Activated T-cell treated with anti-CD3 and anti-CD28 coated beads, Interleukin-2, amount 50 U/mL, for 48 hours (primary cell): ENCODE measurements at regions not wholly inside any gene's neighbourhood (a gene's known extent, or its start where the extent isn't known, plus 50 kb on each side); places are given as distances from the start of the nearest gene placed in this dataset.

Experiments used
- DNase-seq, 2 experiments: peaks; one replicate each; pipeline ENCODE4 v3.0.0-alpha.2; 2020

DNA sequence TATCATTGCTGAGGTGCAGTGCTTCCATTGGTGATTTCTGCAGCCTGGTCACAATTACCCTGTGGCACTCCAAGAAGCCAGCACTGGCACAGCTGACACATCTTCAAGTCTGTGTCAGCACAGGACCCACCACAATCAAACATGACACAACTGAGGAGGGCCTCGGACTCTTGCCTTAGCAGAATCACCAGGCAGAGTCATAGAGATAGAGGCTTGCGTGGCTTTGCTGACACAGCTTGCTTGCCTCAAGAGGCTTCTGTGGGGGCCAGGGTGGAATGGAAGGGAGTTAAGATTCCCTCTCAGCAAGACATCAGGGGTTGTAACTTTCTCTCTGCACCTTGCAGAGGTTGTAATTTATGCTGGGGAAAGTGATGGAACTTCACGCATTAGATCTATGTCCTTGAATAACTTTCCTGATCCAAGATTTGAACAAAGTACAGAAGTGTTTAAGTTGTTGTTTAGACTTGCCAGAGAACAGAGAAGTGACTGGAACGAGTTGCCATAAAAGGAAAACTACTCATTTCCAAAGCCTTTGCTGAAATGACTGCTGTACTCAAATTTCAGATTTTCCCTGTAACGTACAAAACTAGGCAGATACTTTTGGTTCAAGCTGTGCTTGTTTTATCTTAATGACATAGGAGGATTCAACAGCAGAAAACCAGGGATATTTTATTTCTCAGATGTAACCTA lies 170.7 kb downstream of the DIPK2A start:
- no peak for DNase-seq

DNA sequence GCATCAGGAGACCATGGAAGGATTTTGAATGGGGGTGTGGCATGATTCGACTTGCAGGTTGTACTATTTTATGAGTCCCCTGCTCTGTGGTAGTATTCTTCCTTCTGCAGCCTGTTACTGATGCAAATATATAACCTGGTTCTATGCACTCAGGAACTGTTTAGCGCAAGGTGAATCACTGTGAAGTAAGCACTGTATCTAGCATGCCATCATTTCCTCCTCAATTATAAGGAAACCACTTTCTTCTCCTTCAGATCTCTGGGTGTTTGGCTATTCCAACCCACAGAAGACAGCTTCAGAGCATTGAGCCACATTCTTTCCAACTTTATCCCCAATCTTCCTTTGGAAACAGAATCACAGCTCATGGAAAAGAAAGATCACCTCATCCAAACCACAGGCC lies 176.7 kb downstream of the DIPK2A start:
- DNase-seq: no peak

DNA sequence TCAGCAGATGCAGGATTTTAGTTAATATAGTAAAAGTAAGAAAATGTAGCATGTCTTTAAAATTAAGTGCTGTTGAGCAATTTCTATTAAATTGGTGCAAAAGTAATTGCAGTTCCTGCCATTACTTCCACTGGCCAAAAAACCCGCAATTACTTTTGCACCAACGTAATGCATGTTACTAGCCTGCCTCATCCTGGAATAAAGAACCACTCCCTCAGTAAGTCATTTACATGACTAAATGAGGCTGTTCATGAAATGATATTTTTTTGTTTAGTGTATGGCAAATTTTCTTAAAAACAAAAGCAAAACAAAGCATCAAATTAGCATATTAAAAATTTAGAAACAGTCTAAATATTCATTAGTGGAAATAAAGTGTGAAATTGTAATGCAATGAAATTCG lies 180.4 kb downstream of the DIPK2A start:
- no peak for DNase-seq

DNA sequence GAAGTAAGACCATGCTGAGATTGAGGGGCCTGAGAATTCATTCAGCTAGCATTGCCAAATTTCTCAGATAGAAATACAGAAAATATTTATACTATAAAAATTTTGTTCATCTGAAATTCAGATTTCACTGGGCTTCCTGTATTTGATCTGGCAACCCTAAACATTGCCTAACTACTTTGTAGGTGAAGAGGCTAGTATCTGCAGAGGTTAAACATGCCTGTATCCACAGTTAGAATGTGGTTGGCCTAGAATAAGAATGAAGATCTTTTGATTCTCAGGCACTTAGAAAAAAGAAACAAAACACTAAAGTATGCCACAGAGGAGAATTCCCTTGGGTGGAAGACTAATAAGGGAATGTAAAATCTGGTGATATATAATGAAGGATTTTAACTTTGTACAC lies 189.0 kb downstream of the DIPK2A start:
- no peak for DNase-seq

DNA sequence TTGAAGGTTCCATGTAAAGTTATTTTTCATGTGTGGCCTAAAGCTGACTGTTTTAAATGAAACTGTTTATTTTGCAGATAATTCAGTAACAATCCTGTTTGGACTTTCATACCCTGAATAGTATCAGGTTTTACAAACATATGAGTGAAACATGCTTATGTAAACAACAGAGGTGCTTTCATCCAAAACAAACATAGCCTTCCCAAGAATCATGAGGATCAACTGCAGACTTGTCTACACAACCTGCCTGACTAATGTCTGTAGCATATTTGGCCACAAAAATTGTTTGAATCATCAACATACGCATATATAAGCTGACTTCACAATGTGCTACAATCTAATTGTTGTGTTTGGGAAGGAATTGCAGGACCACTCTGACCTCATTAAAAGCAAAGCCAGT lies 190.4 kb downstream of the DIPK2A start:
- DNase-seq: no peak

DNA sequence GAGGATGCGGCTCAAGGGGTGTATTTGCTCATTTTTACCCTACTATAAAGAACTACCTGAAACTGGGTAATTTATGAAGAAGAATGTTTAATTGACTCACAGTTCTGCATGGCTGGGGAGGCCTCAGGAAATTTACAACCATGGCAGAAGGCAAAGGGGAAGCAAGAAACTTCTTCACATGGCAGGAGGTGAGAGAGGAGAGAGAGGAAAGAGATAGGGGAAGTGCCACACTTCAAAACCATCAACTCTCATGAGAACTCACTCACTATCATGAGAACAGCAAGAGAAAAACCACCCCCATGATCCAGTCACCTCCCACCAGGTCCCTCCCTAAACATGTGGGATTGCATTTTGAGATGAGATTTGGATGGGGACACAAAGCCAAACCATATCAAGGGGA lies 192.7 kb downstream of the DIPK2A start:
- DNase-seq: no peak

DNA sequence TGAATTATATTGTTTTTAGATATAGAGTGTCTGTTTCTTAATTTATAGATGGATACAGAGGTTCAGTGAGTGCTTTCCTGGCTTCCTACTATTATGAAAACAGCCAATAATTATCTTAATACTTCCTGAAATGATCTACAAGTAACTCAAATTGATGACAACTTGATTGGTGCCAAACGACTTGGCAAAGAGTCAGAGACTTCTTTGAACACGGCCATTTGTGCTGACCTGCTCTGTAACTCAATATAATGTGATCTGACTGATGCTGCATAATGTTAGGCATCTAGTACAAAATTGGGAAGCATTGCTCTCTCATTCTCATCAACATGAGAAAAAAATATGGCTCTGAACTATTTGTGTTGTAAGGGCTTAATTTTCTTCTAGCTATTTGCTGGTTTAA lies 193.9 kb downstream of the DIPK2A start:
- DNase-seq: no peak

DNA sequence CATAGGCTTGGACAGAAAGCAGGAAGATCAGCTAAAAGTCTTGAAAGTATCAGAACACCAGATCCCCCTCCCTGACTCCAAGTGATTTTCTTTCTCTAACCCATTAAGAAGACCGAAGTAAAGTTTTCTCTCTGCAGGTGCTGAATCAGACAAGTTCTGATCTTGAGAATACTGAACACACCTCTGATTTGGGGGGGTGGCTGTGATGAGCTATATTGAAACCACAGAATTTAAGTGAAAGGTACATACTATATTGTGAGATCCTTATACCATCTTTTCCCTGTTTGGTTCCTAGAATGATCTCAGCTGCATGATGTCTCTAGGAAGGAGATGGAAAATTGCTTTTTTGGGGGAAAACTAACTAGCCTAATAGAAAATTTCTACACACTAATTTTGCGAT lies 196.0 kb downstream of the DIPK2A start:
- DNase-seq: no peak

DNA sequence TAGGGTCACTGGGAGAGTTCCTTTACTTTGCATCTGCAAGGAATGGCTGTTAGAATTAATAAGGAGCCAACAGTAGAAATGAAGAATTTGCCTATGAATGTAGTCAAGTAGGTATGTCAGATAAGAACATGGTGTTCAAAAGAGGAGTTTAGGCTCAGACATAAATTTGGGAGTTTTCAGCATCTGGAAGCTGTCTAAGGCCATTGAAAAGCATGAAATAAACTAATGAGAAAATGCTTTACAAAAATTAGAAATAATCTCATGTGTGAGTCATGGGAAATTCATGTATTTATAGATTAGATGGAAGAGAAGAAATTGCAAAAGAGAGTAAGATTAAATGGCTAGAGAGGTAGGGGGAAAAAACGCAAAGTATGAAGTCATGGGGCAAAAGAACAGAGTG lies 201.9 kb downstream of the DIPK2A start:
- no peak for DNase-seq

DNA sequence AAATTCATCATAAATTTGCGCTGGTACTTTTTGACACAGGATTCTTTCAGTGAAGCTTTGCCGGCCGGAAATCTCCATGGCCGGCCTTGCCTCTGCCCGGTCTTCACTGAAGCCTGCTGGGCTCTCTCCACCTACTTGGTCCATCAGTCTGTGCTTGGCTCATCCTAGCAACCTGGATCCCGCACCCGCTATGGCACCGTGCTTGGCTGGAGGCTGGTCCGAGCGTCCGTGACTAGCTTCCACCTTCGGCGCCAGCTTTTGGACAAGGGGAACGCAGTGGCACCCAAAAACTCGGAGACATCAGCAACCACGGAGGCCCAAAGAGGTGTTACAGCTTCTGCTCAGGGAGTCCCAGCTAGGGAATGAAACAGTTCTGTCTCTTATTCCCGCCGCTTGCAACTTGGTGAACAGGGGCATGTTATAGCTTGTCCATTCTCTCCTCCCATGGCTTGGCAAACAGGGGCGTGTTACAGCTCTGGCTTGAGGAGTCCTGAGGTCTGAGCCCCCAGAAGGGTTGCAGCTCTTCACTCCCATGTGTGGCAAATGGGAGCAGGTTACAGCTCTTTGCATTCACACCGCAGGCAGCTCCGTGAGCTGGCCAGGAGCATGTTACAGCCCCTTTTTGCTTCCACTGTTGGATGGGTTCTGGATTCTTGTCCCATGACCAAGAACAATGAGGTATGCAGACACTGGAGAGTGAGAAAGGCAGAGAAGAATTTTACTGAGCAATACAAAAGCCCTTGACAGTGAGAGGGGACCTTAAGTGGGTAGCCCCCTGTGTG lies 204.2 kb downstream of the DIPK2A start:
- no peak for DNase-seq

DNA sequence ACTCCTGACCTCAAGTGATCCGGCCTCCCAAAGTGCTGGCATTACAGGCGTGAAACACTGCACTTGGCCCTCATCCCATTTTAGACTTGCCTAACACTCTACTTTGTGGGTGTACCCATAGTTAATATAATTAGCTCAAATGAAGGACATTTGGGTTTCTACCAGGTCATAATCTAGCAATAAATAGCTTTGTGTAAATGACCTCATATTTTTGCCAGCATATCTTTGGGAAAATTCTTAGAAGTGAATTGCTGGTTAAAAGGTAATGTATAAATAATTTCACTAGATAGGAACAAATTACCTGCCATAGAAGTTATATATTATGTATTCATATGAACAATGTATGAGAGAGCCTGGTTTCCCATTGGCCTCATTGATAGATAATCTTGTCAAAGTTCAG lies 206.0 kb downstream of the DIPK2A start:
- no peak for DNase-seq

DNA sequence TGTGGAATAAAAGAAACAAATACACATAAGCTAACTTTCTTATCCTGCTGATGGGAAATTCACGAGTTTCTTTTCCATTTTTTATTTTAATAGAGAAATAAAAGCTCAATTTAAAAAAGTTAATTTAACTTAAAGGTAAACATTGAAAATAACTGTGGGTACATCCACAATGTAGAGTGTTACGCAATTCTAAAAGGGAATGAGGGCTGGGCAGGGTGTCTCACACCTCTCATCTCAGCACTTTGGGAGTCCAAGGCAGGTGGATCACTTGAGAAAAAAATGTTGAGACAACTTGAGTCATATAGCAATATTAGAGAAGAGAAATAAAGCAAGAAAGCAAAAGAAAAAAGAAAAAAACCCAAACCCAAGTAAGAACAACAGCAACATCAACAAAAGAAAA lies 207.0 kb downstream of the DIPK2A start:
- no peak for DNase-seq

DNA sequence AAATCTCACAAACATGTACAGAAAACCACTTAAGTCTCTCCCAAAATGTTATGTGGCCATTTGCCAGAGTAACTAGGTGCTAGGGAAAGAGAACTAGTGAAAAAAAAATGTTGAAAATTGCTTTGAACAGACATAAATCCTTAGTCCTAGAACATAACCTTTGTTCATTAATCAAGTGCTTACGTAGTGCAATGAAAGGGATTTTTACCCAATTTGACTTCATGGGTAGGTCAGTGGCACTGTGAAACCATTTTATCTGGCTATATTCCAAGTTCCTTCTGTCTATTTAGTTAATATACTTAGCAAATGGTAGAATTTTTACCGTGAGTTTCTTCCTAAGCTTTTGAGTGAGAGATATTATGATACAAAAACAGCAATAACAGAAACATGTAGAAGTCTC lies 209.4 kb downstream of the DIPK2A start:
- DNase-seq: no peak

DNA sequence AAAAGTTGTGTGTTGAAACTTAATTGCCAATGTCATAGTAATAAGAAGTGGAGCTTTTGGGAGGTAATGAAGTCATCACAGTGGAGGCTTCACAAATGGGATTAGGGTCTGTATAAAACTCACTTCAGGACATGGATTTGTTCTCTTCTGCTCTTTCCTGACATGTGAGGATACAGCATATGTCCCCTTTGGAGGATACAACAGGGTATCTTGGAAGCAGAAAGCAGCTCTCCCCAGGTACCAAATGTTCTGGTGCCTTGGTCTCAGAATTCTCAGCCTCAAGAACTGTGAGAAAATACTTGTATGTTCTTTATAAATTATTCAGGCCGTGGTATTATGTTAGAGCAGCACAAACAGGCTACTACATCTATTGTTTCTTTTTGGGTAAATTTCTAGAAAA lies 210.9 kb downstream of the DIPK2A start:
- no peak for DNase-seq

DNA sequence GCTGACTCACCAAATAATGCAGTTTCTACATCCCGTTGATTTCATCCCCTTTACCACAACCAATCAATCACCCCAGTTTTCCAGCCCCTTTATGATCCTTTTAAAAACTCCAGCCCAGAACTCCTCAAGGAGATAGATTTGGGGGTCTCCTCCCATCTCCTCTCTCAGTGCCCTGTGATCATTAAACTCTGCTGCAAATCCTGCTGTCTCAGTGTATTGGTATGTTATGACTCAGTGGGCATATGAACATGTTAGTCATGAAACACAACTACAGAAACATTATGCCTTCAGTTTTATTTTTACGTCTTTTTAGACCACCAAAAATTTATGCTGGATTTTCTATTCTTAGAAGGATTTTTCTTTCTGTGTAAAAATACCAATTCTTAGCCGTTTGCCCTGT lies 213.7 kb downstream of the DIPK2A start:
- DNase-seq: no peak

DNA sequence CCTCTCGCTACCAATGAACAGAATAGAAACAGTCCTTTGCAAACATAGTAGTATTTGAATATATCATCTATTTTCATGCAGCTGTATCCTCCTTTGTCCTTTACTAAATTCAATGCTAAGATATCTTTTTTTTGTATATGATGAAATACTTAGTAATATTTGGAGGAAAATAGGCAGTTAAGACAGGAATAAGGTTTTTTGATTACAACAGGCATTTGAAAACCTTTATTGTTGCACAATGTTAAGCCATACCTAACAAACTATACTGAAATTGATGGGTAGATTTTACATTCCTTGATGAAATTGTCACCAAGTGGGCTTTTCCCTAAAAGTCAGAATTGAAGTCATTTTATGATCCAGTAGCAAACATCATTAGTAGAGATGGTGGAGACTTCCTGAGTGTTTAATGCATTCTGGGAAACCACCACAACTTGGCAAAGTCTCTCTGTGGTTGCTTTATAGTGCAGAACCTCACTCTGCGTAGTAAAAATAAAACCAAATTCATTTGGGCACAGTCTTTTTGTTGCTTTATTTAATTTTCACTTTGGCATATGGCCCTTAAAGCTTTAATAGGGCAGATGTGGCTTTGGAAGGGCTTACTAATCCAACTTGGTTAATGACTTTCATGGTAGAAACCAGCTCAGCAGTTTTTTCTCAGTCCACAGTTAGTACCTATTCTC lies 216.0 kb downstream of the DIPK2A start:
- no peak for DNase-seq

DNA sequence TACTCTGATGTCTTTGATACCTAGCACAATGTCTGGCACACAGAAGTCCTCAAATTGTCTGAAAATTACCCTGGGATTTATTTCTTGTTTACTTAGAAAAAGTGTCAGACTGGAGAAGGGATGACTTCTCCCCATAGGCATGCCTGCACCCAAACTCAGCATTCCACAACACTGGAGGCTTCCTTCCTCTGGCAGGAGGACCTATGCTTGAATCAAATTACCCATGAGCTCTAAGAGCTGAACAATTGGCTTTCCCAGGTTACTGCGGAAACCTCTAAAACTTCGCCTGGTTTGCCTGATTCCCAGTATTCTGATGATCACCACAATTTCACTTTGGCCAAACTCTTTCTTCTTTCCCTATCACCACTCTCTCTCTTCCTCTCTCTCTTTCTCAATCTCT lies 217.4 kb downstream of the DIPK2A start:
- no peak for DNase-seq

DNA sequence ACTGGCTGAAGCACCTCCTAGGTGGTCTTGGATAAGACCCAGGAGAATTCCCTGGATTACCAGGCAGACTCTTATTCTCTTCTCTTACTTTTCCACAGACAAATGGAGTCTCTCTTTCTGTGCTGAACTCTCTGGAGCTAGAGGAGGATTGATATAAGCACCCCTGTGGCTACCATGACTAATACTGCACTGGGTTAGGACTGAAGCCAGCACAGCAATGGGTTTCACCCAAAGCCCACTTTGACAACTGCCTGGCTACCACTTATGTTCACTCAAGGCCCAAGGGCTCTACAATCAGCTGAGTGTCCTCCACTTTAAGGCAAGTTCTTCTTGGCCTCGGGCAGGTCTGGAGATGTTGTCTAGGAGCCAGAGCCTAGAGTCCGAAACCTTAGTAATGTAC lies 225.5 kb downstream of the DIPK2A start:
- no peak for DNase-seq

DNA sequence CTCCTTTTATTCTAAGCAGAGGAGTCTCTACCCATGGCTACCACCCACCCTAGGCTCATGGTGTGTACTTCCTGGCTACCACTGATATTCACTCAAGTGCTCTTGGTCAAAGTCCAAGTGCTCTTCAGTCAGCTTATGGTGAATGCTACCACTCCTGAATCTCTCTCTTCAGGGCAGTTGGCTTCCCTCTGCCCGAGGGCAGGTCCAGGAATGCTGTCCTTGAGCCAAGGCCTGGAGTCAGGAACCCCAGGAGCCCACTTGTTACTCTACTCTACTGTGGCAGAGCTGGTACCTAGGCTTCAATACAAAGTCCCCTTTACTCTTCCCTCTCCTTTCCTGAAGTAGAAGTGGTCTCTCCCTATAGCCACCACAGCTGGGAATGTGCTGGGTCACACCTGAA lies 226.0 kb downstream of the DIPK2A start:
- DNase-seq: no peak

DNA sequence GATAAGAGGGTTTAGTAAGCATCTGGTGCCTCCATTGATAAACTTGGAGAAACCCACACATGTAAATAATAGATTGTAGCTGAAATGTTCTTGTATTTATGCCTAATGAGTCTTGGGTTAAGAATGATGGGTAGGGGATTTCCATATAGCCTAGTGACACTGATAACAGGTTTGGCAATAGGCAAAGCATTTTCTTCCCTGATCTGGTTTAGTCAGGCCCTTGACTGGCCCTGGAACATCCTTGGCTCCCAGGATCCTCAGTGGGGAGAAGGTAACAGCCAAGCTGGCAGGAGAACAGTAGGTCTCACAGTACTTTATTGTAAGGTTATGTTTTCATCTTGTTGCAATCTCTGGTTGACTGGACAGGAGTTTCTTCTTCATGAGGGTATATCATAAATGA lies 228.4 kb downstream of the DIPK2A start:
- DNase-seq: no peak

DNA sequence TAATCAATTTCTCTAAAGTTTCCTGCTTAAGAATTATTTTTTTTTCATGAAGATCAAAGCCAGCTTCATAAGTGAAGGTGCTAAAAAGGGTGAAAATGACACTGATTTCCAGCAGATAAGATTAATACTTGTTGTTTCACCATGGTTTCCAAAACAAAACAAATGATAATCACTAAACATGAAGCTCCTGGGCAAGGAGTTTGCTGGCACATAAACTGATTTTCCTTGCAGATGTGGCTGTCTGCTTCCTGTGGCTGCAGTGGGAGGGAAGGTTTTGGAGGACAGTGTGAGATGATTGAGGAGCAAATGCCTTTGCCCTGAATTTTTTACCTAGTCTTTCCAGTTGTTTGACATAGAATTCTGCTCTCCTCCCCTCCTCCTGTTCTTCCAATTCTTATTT lies 228.8 kb downstream of the DIPK2A start:
- no peak for DNase-seq

DNA sequence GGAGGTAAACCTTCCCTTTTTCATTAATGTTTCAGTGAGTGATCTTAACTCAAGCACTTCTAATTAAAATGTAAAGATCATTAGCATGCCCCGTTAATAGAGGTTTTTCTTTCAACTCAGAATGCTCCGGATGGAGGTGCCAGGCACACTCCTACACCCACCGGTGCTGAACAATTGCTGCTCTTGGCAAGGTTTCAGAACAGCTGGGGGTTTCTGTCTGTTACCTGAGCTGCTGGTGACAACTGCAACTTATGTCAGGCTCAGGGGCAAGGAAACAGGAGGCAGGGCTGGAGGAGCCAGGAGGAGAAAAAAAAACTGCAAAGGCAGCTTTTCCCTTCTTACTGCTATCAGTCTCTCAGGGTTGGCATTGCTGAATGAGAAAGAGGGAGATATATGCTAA lies 250.1 kb downstream of the DIPK2A start:
- DNase-seq: no peak

DNA sequence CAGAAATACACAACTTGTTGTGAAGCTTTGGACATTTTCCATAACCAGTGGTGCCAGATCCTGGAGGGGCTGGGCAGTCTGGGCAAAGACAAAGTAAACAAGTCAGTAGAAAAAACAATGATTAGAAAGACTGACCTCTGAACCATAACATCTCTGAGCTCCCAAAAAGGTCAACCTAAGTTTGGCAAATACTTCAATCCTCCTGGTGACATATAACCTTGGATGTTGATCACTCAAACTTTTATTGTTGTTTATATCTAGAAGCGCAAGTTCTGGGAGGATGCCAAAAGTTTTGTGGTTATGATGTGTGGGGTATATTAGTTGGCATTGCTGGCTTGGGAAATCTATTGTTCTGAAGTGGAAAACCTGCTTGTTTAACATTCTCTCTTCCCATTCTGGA lies 257.7 kb downstream of the DIPK2A start:
- DNase-seq: no peak

DNA sequence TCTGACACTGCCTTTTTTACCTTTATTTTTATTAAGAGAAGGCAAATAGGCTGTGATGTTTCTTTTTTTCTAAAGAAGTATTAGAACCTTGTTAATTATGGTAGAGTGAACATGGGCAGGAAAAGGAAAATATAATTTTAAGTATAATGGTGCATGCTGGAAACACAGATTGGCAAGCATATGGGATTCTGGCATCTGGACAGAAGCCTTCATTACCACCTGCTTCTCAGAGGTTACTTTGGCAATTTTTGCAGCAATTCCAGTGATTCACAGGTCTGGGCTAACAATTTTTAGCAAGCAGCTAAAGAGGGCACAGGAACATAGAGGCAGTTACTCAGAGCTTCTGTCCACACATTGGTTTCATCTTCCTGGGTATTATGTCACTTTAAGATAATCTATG lies 258.3 kb downstream of the DIPK2A start:
- DNase-seq: no peak
